ENCODE measurements at regions not wholly inside any gene's neighbourhood (a gene's known extent, or its start where the extent isn't known, plus 50 kb on each side); places are given as distances from the start of the nearest gene placed in this dataset.

DNA sequence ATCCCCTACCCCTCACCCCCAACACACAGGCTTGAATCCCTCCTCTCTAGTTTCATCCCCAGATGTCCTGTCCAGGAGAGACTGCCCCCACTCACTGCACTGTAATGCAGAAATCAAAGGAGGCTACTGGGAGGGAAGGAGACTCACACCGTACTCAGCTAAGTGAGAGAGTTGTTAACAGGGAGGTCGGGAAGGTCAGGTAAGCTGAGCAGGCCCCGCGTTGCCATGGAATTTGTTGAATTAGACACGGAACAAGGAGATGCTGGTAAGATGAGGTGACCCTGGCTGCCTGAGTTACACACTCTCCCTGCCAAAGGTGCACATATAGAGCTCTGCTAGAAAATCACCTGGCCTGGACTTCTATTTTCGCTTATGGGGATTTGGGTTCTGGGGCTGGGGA is 197.9 kb downstream of the NXPE2 start:
- DNase-seq (ENCODE audit: low spot score), result no peak

GRCh38 chr11:114877976-114878375 is 199.6 kb downstream of the NXPE2 start:
- DNase-seq (ENCODE audit: low spot score), result no peak

- DNase-seq (ENCODE audit: low spot score), result no peak
Observed at GRCh38 chr11:114880442-114880841, 202.1 kb downstream of the NXPE2 start.

DNA sequence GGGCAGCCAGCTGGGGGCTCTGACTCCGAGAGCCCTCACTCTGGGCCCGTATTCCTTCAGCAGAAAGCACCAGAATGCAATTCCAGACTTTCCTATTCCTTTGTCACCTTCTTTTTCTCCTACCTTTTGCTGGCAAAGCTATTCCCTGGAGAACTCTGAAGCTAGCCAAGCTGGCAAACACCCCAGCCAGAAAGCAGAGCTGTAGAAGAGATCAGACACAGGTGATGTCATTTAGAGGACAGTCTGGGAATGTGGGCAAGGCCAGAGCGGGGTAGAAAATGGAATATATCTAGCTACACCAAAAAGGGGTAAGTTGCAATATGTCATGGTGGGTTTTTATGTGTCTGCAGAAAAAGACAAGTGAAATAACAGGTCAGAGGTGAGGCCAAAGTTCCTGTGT is 205.1 kb downstream of the NXPE2 start:
- no peak for DNase-seq (ENCODE audit: low spot score)

GRCh38 chr11:114886644-114887265 is 208.4 kb downstream of the NXPE2 start:
- no peak for DNase-seq (ENCODE audit: low spot score)

- no peak for DNase-seq (ENCODE audit: low spot score)
Observed at GRCh38 chr11:114889594-114890011, 211.3 kb downstream of the NXPE2 start.

GRCh38 chr11:114890038-114890437 is 211.7 kb downstream of the NXPE2 start:
- no peak for DNase-seq (ENCODE audit: low spot score)

DNA sequence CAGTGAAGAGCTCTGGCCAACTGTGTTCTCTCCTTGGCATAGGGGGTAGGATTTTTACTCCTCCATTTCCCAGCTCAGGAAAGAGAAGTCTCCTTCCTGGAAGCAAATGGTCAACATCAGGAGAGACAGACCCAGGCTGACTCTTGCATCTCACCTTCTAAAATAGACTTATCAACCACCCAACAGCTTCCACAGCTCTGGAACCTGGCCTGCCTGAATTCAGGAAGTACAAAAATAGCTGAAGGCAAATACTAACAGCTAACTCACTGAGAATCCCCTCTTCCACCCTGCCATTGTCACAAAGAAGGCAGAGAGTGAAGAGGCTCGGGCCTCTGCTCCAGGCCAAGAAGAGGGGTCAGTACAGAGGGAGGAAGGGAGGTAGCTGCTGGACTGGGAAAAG is 213.6 kb downstream of the NXPE2 start:
- DNase-seq (ENCODE audit: low spot score), result no peak

GRCh38 chr11:114892381-114893197 is 214.3 kb downstream of the NXPE2 start:
- no peak for DNase-seq (ENCODE audit: low spot score)

DNA sequence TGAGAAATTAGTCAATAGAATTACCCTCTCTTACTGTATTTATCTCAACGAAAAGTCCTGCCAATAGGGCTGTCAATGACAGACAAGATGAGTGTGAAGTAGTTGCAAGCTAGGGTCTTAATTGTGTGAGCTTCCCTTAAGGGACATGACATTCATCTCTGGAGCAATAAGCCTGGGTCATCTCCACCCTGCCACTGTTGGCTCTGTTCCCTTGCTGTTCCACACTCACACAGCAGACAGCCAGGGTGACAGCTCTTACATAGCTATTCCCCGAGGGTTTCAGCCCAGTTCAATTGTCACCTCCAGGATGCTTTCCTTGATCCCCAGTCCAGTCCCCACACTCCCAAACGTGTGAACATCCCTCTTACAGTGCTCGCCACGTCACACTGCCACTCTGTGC is 215.0 kb downstream of the NXPE2 start:
- DNase-seq (ENCODE audit: low spot score), result no peak

GRCh38 chr11:114896594-114896993 is 218.3 kb downstream of the NXPE2 start:
- DNase-seq (ENCODE audit: low spot score), result no peak

DNA sequence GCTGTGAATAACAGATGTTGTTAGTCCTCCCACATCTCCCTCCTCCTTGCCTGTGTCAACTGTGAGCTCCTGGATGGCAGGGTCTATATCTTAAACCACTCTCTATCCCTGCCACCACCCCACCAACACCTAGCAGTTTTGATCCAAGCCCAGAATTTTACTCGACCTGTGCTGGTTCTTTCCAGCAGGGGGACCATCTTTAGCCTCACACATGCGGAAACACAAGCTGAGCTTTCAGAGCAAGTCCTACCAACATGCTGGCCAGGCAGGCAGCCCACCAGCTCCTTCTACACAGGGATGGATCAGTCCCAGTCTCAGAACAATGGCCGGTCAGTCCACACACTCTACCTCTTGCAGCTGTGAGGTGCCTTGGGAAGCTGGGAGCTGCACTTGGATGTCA is 231.5 kb downstream of the NXPE2 start:
- no peak for DNase-seq (ENCODE audit: low spot score)

DNA sequence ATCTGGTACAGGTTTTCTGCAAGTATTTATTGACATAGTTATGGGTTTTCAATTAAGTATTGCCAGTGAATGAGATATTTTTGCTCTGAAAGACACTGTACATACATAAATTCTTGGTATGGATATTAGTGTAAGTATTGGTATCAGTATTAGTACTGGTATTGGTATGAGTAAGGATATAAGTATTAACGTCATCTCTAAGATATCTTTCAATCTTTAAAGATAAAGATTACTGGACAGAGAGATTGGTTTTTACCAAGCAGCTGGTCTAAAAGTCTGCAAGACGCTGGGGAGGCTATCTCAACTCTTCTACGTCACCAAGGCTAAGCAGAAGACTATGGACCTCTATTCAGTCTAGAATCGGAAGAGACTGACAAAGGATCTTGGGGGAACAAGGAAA is 234.5 kb downstream of the NXPE2 start:
- no peak for DNase-seq (ENCODE audit: low spot score)

DNA sequence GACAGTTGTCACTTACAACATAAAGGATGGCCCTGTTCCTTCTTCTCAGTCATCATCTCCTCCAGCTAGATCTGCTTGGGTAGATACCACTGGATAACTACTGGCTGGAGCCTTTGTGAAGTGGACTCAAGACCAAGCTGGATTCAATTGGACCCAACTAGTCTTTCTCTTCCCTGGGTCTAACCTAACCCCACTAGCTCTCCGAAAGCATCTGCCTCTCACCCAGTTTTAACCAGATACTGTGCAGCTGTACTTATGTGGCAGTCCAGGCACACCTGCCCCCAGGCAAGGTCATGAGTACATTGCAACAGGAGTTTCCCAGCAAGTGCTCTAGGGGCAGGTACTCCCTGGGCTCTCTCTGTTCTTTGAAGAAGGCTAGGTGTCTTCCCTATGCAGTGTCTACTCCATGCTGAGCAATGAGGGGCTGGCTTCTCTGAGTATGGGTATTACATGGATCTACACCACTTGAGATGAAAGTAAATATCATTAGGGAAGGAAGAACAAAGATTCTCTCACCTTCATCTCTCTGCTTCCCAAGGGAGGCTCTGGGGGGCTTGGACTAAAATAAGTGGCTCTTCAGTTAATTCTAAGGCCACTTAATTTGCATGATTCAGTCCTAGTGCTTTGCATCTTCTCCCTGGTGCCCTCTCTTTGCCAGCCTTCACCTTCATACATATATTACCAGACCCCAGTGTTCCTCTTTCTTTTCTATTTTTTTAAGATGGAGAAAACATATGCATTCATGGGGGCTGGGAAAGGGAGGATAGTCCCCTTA is 236.1 kb downstream of the NXPE2 start:
- DNase-seq (ENCODE audit: low spot score), result no peak

- DNase-seq (ENCODE audit: low spot score), result no peak
Observed at GRCh38 chr11:114915871-114916805, 237.8 kb downstream of the NXPE2 start.

DNA sequence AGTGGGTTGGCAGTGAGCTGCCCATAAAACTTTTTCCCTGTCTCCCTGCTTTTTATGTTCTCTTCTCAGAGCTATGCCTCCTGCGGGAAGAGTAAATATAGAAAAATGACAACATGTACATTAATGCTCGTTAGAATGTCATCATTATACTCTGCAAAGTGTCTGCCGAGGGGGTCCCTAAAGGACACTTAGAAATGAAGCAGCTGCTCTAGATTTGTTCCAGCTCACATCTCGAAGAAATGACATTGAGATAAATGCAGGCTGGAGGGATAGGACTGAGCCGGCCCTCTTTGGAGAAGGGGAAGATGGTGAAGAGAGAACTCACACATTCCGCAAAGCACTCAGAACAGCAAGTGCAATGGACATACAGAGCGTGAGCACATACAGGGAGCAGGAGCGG is 240.0 kb downstream of the NXPE2 start:
- DNase-seq (ENCODE audit: low spot score), result no peak

DNA sequence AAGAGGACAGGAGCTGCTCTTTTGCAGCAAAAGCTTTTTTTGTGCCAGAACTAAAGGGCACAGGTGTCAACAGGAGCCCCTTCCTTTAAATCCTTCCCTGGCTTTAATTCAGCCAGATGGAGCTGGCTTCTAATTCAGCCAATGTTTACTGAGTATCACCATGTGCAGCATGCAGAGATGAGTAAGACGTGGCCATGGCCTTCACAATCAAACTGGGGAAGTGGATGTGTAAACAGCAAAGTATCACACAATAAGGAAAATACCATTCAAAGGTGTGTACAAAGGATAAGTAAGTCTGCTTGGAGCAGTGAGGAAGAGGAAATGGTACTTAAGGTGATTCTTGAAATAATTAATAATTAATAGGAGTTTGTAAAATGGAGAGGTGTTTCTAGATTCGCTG is 243.4 kb downstream of the NXPE2 start:
- no peak for DNase-seq (ENCODE audit: low spot score)

DNA sequence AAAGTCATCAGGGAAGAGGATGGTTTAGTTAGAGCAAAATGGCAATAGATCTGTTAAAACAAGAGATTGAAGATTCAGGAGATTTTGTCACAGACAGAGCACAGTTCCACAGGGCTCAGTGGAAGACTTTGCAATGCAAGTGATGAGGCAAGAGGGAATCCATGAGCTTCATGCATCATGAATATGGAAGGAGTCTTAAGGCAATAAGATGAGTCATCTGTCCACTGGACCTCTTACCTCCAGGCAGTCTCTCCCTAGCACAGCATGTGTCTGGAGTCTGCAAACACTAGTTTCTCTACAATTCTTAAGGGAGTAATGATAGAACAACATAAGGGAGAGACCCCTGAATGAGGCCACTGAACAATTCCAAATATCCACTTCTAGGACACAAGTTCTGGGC is 245.7 kb downstream of the NXPE2 start:
- DNase-seq (ENCODE audit: low spot score), result no peak

DNA sequence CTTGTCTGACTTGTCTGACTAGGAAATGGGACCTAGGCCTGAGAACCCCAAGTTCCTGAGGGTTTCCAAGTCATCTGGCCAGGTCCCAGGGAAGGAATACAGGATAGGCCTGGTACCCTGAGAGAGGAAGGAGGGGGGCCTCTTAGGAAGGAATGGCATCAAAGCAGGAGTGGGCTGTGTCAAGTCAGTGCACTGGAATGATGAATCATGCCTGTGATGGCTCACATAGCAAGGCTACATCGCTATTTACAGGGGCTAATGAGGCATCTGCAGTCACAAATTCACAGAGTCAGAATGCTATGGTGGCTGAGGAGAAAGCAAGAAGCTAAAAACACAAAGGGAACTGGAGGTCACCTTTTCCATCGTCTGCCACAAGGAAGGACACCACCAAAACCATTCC is 247.3 kb downstream of the NXPE2 start:
- no peak for DNase-seq (ENCODE audit: low spot score)

GRCh38 chr11:114928260-114928870 is 250.0 kb downstream of the NXPE2 start:
- no peak for DNase-seq (ENCODE audit: low spot score)

DNA sequence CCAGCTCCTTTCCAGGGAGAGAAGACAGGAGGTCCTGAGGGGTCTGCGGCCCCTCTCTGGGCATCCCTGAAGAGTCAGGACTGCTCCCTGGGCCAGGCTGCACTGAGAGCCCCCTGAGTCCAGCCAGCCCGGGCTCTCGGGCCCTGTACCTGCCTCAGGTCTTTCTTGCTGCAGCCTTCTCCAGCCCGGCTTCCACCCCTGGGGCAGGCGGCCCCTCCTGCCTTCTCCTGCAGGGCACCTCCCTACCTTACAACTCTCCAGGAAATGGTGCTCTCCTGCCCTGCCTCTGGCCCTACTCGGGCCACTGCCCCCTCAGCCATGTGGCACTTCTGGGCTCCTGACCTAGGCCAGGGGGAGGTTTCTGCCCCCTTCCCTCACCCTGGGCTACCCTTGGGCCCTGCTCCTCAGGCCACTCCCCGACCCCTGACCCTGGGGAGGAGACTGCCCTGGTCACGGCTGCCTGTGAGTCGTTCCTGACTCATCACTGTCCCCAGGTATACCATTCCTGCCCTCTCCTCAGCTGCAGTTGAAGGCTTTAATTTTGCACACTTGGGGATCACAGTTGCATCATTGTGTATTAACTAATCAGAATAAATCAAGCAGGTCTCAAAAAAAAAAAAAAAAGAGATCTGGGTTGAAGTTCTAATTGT is 251.1 kb downstream of the NXPE2 start:
- DNase-seq (ENCODE audit: low spot score), result no peak
